ENCODE measurements at regions not wholly inside any gene's neighbourhood (a gene's known extent, or its start where the extent isn't known, plus 50 kb on each side); places are given as distances from the start of the nearest gene placed in this dataset.
"Not testable (repeated sequence)": the region's sequence is repeated elsewhere in the genome, so short reads cannot be mapped to it uniquely, and the experiment has no call there.

- TF ChIP-seq, protein P1, sequence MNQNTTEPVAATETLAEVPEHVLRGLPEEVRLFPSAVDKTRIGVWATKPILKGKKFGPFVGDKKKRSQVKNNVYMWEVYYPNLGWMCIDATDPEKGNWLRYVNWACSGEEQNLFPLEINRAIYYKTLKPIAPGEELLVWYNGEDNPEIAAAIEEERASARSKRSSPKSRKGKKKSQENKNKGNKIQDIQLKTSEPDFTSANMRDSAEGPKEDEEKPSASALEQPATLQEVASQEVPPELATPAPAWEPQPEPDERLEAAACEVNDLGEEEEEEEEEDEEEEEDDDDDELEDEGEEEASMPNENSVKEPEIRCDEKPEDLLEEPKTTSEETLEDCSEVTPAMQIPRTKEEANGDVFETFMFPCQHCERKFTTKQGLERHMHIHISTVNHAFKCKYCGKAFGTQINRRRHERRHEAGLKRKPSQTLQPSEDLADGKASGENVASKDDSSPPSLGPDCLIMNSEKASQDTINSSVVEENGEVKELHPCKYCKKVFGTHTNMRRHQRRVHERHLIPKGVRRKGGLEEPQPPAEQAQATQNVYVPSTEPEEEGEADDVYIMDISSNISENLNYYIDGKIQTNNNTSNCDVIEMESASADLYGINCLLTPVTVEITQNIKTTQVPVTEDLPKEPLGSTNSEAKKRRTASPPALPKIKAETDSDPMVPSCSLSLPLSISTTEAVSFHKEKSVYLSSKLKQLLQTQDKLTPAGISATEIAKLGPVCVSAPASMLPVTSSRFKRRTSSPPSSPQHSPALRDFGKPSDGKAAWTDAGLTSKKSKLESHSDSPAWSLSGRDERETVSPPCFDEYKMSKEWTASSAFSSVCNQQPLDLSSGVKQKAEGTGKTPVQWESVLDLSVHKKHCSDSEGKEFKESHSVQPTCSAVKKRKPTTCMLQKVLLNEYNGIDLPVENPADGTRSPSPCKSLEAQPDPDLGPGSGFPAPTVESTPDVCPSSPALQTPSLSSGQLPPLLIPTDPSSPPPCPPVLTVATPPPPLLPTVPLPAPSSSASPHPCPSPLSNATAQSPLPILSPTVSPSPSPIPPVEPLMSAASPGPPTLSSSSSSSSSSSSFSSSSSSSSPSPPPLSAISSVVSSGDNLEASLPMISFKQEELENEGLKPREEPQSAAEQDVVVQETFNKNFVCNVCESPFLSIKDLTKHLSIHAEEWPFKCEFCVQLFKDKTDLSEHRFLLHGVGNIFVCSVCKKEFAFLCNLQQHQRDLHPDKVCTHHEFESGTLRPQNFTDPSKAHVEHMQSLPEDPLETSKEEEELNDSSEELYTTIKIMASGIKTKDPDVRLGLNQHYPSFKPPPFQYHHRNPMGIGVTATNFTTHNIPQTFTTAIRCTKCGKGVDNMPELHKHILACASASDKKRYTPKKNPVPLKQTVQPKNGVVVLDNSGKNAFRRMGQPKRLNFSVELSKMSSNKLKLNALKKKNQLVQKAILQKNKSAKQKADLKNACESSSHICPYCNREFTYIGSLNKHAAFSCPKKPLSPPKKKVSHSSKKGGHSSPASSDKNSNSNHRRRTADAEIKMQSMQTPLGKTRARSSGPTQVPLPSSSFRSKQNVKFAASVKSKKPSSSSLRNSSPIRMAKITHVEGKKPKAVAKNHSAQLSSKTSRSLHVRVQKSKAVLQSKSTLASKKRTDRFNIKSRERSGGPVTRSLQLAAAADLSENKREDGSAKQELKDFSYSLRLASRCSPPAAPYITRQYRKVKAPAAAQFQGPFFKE (tag by site-specific recombination; IDR thresholded peaks at IDR 0.05; ENCODE audit: borderline replicate concordance): no peak
- TF ChIP-seq ZNF521 (tag by site-specific recombination; IDR thresholded peaks at IDR 0.05): no peak
- no peak for TF ChIP-seq ZFP37 (tag by site-specific recombination; IDR thresholded peaks at IDR 0.05)
Measured at GRCh38 chr2:199535445-199536177, 77.9 kb upstream of the SATB2 start (continued).

DNA sequence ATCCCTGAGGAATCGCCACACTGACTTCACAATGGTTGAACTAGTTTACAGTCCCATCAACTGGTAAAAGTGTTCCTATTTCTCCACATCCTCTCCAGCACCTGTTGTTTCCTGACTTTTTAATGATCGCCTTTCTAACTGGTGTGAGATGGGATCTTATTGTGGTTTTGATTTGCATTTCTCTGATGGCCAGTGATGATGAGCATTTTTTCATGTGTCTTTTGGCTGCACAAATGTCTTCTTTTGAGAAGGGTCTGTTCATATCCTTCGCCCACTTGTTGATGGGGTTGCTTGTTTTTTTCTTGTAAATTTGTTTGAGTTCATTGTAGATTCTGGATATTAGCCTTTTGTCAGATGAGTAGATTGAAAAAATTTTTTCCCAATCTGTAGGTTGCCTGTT, 76.1 kb upstream of the SATB2 start:
- H3K27ac ChIP-seq (ENCODE audit: extremely low read depth, low read depth, low read length); H3K36me3 ChIP-seq (ENCODE audit: control insufficient read depth in 2 of 2, insufficient read depth in 1 of 2, low read length in 2 of 2); POLR2A ChIA-PET; H3K4me3 ChIP-seq (ENCODE audit: low read depth, low read length); CTCF ChIA-PET; H3K9me3 ChIP-seq (ENCODE audit: control insufficient read depth, insufficient read depth, low read depth, low read length); H3K4me1 ChIP-seq (ENCODE audit: control insufficient read depth, insufficient read depth, low read length): not testable (repeated sequence)
- TF ChIP-seq SCRT2 (tag by site-specific recombination; IDR thresholded peaks at IDR 0.05) (peak; percentile 79), SCRT1 (tag by site-specific recombination; IDR thresholded peaks at IDR 0.05; ENCODE audit: borderline replicate concordance) (peak; percentile 71; the same call in 1 of the 2 replicates)

- Histone ChIP-seq H3K4me1 (ENCODE audit: control insufficient read depth, insufficient read depth, low read length) (no peaks in the 10 kb centered on the region), H3K9me3 (ENCODE audit: control insufficient read depth, insufficient read depth, low read depth, low read length) (no peaks in the 10 kb centered on the region), H3K4me3 (ENCODE audit: low read depth, low read length) (no peak overlapping the region), H3K27ac (ENCODE audit: extremely low read depth, low read depth, low read length) (no peak overlapping the region), H3K36me3 (ENCODE audit: control insufficient read depth in 2 of 2, insufficient read depth in 1 of 2, low read length in 2 of 2) (no peaks in the 10 kb centered on the region)
- ChIA-PET POLR2A (no interaction called here), CTCF (interaction anchor here (0.7 kb wide), 1 partner anchor 22 kb away, joined by 3 read pairs; no protein-coding TSS in a partner anchor)
- TF ChIP-seq, protein P2, sequence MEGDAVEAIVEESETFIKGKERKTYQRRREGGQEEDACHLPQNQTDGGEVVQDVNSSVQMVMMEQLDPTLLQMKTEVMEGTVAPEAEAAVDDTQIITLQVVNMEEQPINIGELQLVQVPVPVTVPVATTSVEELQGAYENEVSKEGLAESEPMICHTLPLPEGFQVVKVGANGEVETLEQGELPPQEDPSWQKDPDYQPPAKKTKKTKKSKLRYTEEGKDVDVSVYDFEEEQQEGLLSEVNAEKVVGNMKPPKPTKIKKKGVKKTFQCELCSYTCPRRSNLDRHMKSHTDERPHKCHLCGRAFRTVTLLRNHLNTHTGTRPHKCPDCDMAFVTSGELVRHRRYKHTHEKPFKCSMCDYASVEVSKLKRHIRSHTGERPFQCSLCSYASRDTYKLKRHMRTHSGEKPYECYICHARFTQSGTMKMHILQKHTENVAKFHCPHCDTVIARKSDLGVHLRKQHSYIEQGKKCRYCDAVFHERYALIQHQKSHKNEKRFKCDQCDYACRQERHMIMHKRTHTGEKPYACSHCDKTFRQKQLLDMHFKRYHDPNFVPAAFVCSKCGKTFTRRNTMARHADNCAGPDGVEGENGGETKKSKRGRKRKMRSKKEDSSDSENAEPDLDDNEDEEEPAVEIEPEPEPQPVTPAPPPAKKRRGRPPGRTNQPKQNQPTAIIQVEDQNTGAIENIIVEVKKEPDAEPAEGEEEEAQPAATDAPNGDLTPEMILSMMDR (tag by site-specific recombination; IDR thresholded peaks at IDR 0.05): no peak
- TF ChIP-seq ZNF747 (tag by site-specific recombination; IDR thresholded peaks at IDR 0.05) (no peak), ZNF341 (tag by site-specific recombination; IDR thresholded peaks at IDR 0.05; ENCODE audit: low read depth) (no peak), ZBTB20 (tag by site-specific recombination; IDR thresholded peaks at IDR 0.05) (no peak), OSR2 (tag by site-specific recombination; IDR thresholded peaks at IDR 0.05) (no peak), ZNF311 (tag by site-specific recombination; IDR thresholded peaks at IDR 0.05; ENCODE audit: borderline replicate concordance) (no peak), ZNF626 (tag by site-specific recombination; IDR thresholded peaks at IDR 0.05) (no peak), KLF9 (tag by site-specific recombination; IDR thresholded peaks at IDR 0.05; ENCODE audit: low read depth) (no peak), ZNF248 (tag by site-specific recombination; IDR thresholded peaks at IDR 0.05) (no peak), ZNF157 (tag by site-specific recombination; IDR thresholded peaks at IDR 0.05) (no peak), ZSCAN30 (tag by site-specific recombination; IDR thresholded peaks at IDR 0.05) (no peak), ZNF114 (tag by site-specific recombination; IDR thresholded peaks at IDR 0.05) (no peak), ZFP37 (tag by site-specific recombination; IDR thresholded peaks at IDR 0.05) (no peak), ZNF112 (tag by site-specific recombination; IDR thresholded peaks at IDR 0.05) (no peak)
- TF ChIP-seq, protein P3, sequence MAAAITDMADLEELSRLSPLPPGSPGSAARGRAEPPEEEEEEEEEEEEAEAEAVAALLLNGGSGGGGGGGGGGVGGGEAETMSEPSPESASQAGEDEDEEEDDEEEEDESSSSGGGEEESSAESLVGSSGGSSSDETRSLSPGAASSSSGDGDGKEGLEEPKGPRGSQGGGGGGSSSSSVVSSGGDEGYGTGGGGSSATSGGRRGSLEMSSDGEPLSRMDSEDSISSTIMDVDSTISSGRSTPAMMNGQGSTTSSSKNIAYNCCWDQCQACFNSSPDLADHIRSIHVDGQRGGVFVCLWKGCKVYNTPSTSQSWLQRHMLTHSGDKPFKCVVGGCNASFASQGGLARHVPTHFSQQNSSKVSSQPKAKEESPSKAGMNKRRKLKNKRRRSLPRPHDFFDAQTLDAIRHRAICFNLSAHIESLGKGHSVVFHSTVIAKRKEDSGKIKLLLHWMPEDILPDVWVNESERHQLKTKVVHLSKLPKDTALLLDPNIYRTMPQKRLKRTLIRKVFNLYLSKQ (tag by site-specific recombination; IDR thresholded peaks at IDR 0.05; ENCODE audit: borderline replicate concordance): no peak
- TF ChIP-seq, protein P4, sequence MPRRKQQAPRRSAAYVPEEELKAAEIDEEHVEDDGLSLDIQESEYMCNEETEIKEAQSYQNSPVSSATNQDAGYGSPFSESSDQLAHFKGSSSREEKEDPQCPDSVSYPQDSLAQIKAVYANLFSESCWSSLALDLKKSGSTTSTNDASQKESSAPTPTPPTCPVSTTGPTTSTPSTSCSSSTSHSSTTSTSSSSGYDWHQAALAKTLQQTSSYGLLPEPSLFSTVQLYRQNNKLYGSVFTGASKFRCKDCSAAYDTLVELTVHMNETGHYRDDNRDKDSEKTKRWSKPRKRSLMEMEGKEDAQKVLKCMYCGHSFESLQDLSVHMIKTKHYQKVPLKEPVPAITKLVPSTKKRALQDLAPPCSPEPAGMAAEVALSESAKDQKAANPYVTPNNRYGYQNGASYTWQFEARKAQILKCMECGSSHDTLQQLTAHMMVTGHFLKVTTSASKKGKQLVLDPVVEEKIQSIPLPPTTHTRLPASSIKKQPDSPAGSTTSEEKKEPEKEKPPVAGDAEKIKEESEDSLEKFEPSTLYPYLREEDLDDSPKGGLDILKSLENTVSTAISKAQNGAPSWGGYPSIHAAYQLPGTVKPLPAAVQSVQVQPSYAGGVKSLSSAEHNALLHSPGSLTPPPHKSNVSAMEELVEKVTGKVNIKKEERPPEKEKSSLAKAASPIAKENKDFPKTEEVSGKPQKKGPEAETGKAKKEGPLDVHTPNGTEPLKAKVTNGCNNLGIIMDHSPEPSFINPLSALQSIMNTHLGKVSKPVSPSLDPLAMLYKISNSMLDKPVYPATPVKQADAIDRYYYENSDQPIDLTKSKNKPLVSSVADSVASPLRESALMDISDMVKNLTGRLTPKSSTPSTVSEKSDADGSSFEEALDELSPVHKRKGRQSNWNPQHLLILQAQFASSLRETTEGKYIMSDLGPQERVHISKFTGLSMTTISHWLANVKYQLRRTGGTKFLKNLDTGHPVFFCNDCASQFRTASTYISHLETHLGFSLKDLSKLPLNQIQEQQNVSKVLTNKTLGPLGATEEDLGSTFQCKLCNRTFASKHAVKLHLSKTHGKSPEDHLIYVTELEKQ (tag by site-specific recombination; IDR thresholded peaks at IDR 0.05; ENCODE audit: borderline replicate concordance): no peak
Measured at GRCh38 chr2:199527071-199527470, 69.3 kb upstream of the SATB2 start.

Measured in HEK293 (cell line).